Prostate gland (tissue), 2 donors: ENCODE measurements at regions not wholly inside any gene's neighbourhood (a gene's known extent, or its start where the extent isn't known, plus 50 kb on each side); places are given as distances from the start of the nearest gene placed in this dataset.
"Not testable (repeated sequence)": the region's sequence is repeated elsewhere in the genome, so short reads cannot be mapped to it uniquely, and the experiment has no call there.

Experiments used
- DNase-seq: peaks from one replicate; pipeline ENCODE4 v3.0.0-alpha.2; 2019; ENCODE audit warnings: low spot score
- H3K27ac ChIP-seq, 2 donors: fragments of 200-600 bp; sonication (generic); 2 replicates each; pipeline ENCODE4 v1.5.1; 2017 to 2019
- H3K27me3 ChIP-seq: fragments of 200-600 bp; sonication (generic); replicated peaks from 2 replicates; pipeline ENCODE4 v1.5.1; 2019; ENCODE audit not compliant: insufficient read depth
- H3K36me3 ChIP-seq, 2 donors: fragments of 200-600 bp; sonication (generic); 1 replicate in 1 of 2; 2 replicates in 1 of 2; pipeline versions ENCODE4 v1.5.1 to v1.8.1; 2017 to 2019
- H3K4me1 ChIP-seq: fragments of 200-600 bp; sonication (generic); replicated peaks from 2 replicates; pipeline ENCODE4 v1.5.1; 2019
- H3K4me3 ChIP-seq, 2 donors: fragments of 200-600 bp; sonication (generic); 2 replicates each; pipeline ENCODE4 v1.5.1; 2017 to 2019
- H3K9me3 ChIP-seq: fragments of 200-600 bp; sonication (generic); 2 replicates; pipeline ENCODE4 v1.5.1; 2017
- POLR2A ChIP-seq: fragments of 450-650 bp; IDR thresholded peaks from one replicate; pipeline ENCODE4 v1.6.1; 2016; ENCODE audit warnings: antibody characterized with exemption, mild to moderate bottlenecking
- POLR2AphosphoS5 ChIP-seq: sonication (generic); formaldehyde crosslinking; IDR thresholded peaks from one replicate; pipeline ENCODE4 v1.6.1; 2017; ENCODE audit warnings: antibody characterized with exemption
- WGBS: methylation state at CpG from one replicate; pipeline ENCODE4 v1.1.5; 2018; 5-methylcytosine and 5-hydroxymethylcytosine counted together
- intact Hi-C: fragments of 100-400 bp; cut with DNase I; formaldehyde crosslinking; loops from one replicate; pipeline ENCODE4 v1.14.2; 2022
- TF ChIP-seq, protein P1 (sequence below), 4 experiments: fragments of 200-600 bp in 2 of 4; fragments of 450-650 bp in 2 of 4; sonication (generic) in 2 of 4; IDR thresholded peaks; 1 replicate in 3 of 4; 2 replicates in 1 of 4; pipeline ENCODE4 v1.5.1; 2016 to 2019; ENCODE audit warnings: antibody characterized with exemption in 4 of 4, mild to moderate bottlenecking in 2 of 4, moderate library complexity in 2 of 4

DNA sequence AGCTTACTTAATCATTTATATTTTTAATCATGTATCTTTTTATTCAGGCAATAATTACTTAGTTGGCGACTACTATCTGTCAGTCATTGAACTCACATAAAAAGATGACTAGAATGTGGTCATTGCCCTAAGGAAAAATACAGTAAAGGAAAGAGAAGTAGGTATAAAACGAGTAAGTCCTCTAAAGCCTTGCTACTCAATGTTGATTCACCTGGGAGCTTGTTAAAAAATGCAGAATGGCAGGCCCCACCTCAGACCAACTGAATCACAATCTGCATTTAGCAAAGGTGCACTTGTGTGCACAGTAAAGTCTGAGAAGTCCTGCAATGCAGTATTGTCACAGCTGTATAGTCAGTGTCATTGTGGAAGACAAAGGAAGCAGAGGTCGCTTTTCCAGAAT lies 592.4 kb downstream of the CSNK1G3 start:
- intact Hi-C loops = no loop called here
- TF ChIP-seq, protein P1, sequence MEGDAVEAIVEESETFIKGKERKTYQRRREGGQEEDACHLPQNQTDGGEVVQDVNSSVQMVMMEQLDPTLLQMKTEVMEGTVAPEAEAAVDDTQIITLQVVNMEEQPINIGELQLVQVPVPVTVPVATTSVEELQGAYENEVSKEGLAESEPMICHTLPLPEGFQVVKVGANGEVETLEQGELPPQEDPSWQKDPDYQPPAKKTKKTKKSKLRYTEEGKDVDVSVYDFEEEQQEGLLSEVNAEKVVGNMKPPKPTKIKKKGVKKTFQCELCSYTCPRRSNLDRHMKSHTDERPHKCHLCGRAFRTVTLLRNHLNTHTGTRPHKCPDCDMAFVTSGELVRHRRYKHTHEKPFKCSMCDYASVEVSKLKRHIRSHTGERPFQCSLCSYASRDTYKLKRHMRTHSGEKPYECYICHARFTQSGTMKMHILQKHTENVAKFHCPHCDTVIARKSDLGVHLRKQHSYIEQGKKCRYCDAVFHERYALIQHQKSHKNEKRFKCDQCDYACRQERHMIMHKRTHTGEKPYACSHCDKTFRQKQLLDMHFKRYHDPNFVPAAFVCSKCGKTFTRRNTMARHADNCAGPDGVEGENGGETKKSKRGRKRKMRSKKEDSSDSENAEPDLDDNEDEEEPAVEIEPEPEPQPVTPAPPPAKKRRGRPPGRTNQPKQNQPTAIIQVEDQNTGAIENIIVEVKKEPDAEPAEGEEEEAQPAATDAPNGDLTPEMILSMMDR (IDR thresholded peaks at IDR 0.05) = no peak
- TF ChIP-seq POLR2AphosphoS5 (no peak), POLR2A (no peak)
- no peak for DNase-seq

DNA sequence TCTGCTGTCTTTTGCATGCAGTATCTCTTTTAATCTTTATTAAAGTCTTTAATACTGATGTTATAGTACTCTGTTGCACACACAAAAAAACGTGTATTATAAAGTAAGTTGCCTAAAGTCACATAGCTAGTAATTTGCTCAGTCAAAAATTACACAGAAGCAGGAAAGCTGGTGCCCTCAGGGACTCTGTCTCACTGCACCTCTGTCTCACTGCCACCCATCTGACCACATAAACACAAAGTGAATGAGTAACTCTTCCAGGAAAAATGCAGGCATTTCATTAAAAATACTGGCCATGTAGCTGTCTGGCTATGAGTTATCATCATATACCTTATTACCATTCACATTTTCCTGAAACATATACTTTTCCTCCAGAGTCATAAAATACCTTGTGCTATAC lies 591.7 kb downstream of the CSNK1G3 start:
- no peaks in the 10 kb centered on the region for H3K4me1 ChIP-seq
- TF ChIP-seq POLR2A (no peak), POLR2AphosphoS5 (no peak)
- TF ChIP-seq, protein P1 (IDR thresholded peaks at IDR 0.05) = no peak
- DNase-seq = no peak
- no peaks in the 10 kb centered on the region for H3K36me3 ChIP-seq
- intact Hi-C loops = no loop called here
- H3K4me3 ChIP-seq = no peak overlapping the region
- H3K27ac ChIP-seq = no peak overlapping the region
- no peaks in the 10 kb centered on the region for H3K9me3 ChIP-seq
- WGBS = 32% methylated on average over 1 of the region's 1 CpG
- no peaks in the 10 kb centered on the region for H3K27me3 ChIP-seq

More for the DNA sequence above, 592.4 kb downstream of the CSNK1G3 start:
- no peaks in the 10 kb centered on the region for H3K9me3 ChIP-seq
- WGBS = 74% methylated on average over 3 of the region's 3 CpGs
- H3K36me3 ChIP-seq = no peaks in the 10 kb centered on the region
- H3K27ac ChIP-seq = no peak overlapping the region
- H3K27me3 ChIP-seq = no peaks in the 10 kb centered on the region
- no peaks in the 10 kb centered on the region for H3K4me1 ChIP-seq
- no peak overlapping the region for H3K4me3 ChIP-seq

DNA sequence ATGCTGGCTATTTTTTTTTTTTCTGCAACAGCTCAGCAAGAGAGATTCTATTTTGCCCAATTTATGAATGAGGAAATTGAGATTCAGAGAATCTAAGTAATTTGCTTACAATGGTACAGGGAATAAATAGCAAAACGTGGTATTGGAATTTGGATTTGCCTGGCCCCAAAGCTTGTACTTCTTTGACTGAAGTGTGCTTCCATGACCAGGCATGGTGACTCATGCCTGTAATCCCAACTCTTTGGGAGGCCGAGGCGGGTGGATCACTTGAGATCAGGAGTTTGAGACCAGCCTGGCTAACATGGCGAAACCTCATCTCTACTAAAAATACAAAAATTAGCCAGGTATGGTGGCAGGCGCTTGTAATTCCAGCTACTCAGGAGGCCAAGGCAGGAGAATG lies 591.1 kb downstream of the CSNK1G3 start:
- H3K36me3 ChIP-seq, H3K9me3 ChIP-seq, H3K4me1 ChIP-seq, H3K4me3 ChIP-seq, H3K27me3 ChIP-seq, DNase-seq, intact Hi-C loops, H3K27ac ChIP-seq: not testable (repeated sequence)
- WGBS = 95% methylated on average over 5 of the region's 5 CpGs

DNA sequence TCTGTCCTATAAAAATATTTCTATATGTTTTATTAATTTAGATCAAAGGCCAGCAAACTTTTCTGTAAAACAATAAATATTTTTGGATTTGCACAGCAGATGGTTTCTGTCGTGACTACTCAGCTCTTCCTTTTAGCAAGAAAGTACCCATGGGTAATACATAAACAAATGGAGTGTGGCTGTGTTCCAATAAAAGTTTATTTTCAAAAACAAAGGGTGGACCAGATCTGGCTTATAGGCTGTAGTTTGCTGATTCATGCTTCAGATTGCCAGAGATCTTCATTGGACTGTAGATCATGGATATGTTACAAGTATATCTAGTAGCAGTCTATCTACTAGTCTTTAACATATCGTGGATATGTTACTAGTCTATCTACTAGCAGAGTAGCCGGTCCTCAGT lies 590.5 kb downstream of the CSNK1G3 start:
- Histone ChIP-seq H3K4me1 (no peaks in the 10 kb centered on the region), H3K4me3 (no peak overlapping the region), H3K27me3 (no peaks in the 10 kb centered on the region), H3K27ac (no peak overlapping the region), H3K9me3 (no peaks in the 10 kb centered on the region), H3K36me3 (no peaks in the 10 kb centered on the region)
- TF ChIP-seq, protein P1 (IDR thresholded peaks at IDR 0.05) = no peak
- TF ChIP-seq POLR2A (no peak), POLR2AphosphoS5 (no peak)
- 68% methylated on average over 3 of the region's 3 CpGs for WGBS
- intact Hi-C loops = no loop called here
- DNase-seq = no peak

DNA sequence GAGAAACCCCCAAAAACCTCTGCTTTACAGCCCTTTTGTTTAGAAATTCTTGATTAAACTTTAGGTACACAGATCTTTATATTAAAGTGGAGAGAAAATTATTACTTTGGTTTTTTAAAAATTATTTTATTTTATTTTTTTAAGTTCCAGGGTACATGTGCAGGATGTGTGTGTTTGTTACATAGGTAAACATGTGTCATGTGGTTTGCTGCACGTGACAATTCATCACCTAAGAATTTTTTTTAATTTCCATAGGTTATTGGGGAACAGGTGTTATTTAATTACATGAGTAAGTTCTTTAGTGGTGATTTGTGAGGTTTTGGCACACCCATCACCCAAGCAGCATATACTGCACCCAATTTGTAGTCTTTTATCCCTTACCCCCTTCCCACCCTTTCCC lies 581.7 kb downstream of the CSNK1G3 start:
- Histone ChIP-seq H3K36me3 (no peaks in the 10 kb centered on the region), H3K4me3 (no peak overlapping the region), H3K9me3 (no peaks in the 10 kb centered on the region), H3K27ac (no peak overlapping the region), H3K27me3 (no peaks in the 10 kb centered on the region), H3K4me1 (no peaks in the 10 kb centered on the region)
- no peak for TF ChIP-seq POLR2A
- TF ChIP-seq, protein P1 (IDR thresholded peaks at IDR 0.05) = no peak
- TF ChIP-seq POLR2AphosphoS5 = no peak
- DNase-seq = no peak
- WGBS = 93% methylated on average over 1 of the region's 1 CpG
- intact Hi-C loops = no loop called here
